Calu3 (cell line): ENCODE measurements at regions not wholly inside any gene's neighbourhood (a gene's known extent, or its start where the extent isn't known, plus 50 kb on each side); places are given as distances from the start of the nearest gene placed in this dataset.

Source experiments
- BruUV-seq: library from RNA; stranded (reverse); fragments of 400-500 nt; replicated peaks from 2 replicates; lab custom pipeline; 2021; lab: Mats Ljungman, UMichigan
- CTCF ChIA-PET: fragments of 300-600 bp; sonication (Branson Sonifier 250); formaldehyde crosslinking; loops from one replicate; lab custom pipeline; 2022; ENCODE audit warnings: antibody characterized with exemption; lab: Charles Lee
- DNase-seq: peaks from one replicate; pipeline ENCODE4 v3.0.0; 2022
- H3K27ac Mint-ChIP-seq: one replicate; pipeline ENCODE4 v1.8.0; 2022; ENCODE audit warnings: mixed read lengths; ENCODE audit not compliant: unreplicated experiment
- H3K27me3 Mint-ChIP-seq: one replicate; pipeline ENCODE4 v1.8.0; 2022; ENCODE audit warnings: mixed read lengths; ENCODE audit not compliant: unreplicated experiment
- H3K36me3 Mint-ChIP-seq: one replicate; pipeline ENCODE4 v1.8.0; 2022; ENCODE audit warnings: mild to moderate bottlenecking, moderate library complexity, mixed read lengths; ENCODE audit not compliant: insufficient read depth, unreplicated experiment
- H3K4me1 Mint-ChIP-seq: one replicate; pipeline ENCODE4 v1.8.0; 2022; ENCODE audit warnings: mild to moderate bottlenecking, low read depth, mixed read lengths; ENCODE audit not compliant: unreplicated experiment
- H3K4me3 Mint-ChIP-seq: one replicate; pipeline ENCODE4 v1.8.0; 2022; ENCODE audit warnings: mild to moderate bottlenecking, low read depth, moderate library complexity, mixed read lengths; ENCODE audit not compliant: unreplicated experiment
- H3K9me3 Mint-ChIP-seq: one replicate; pipeline ENCODE4 v1.8.0; 2022; ENCODE audit warnings: low read depth, mixed read lengths; ENCODE audit not compliant: unreplicated experiment
- intact Hi-C: fragments of 100-400 bp; cut with micrococcal nuclease; formaldehyde crosslinking; loops from one replicate; pipeline ENCODE4 v1.10.0; 2022; ENCODE audit not compliant: unreplicated experiment
- TF ChIP-seq, protein P1 (sequence below): fragments of 200-600 bp; IDR thresholded peaks from one replicate; pipeline ENCODE4 v1.8.0; 2022; ENCODE audit warnings: antibody characterized with exemption; ENCODE audit not compliant: unreplicated experiment

GRCh38 chr12:91566328-91567099 lies 383.9 kb upstream of the DCN start:
- H3K27me3 Mint-ChIP-seq: no peaks in the 10 kb centered on the region
- intact Hi-C loops: no loop called here
- no peak overlapping the region for H3K4me3 Mint-ChIP-seq
- CTCF ChIA-PET: no interaction called here
- no peak overlapping the region for H3K27ac Mint-ChIP-seq
- DNase-seq: no peak
- TF ChIP-seq, protein P1, sequence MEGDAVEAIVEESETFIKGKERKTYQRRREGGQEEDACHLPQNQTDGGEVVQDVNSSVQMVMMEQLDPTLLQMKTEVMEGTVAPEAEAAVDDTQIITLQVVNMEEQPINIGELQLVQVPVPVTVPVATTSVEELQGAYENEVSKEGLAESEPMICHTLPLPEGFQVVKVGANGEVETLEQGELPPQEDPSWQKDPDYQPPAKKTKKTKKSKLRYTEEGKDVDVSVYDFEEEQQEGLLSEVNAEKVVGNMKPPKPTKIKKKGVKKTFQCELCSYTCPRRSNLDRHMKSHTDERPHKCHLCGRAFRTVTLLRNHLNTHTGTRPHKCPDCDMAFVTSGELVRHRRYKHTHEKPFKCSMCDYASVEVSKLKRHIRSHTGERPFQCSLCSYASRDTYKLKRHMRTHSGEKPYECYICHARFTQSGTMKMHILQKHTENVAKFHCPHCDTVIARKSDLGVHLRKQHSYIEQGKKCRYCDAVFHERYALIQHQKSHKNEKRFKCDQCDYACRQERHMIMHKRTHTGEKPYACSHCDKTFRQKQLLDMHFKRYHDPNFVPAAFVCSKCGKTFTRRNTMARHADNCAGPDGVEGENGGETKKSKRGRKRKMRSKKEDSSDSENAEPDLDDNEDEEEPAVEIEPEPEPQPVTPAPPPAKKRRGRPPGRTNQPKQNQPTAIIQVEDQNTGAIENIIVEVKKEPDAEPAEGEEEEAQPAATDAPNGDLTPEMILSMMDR: no peak
- H3K9me3 Mint-ChIP-seq: no peaks in the 10 kb centered on the region
- BruUV-seq: no TSS peak
- no peaks in the 10 kb centered on the region for H3K4me1 Mint-ChIP-seq
- no peaks in the 10 kb centered on the region for H3K36me3 Mint-ChIP-seq

- no peak overlapping the region for H3K27ac Mint-ChIP-seq
- intact Hi-C loops: no loop called here
- TF ChIP-seq, protein P1: no peak
- no TSS peak for BruUV-seq
- no peaks in the 10 kb centered on the region for H3K9me3 Mint-ChIP-seq
- CTCF ChIA-PET: no interaction called here
- H3K4me1 Mint-ChIP-seq: no peaks in the 10 kb centered on the region
- H3K27me3 Mint-ChIP-seq: no peaks in the 10 kb centered on the region
- H3K36me3 Mint-ChIP-seq: no peaks in the 10 kb centered on the region
- no peak overlapping the region for H3K4me3 Mint-ChIP-seq
- DNase-seq: no peak
Observed at GRCh38 chr12:91565846-91566245, 383.2 kb upstream of the DCN start.

DNA sequence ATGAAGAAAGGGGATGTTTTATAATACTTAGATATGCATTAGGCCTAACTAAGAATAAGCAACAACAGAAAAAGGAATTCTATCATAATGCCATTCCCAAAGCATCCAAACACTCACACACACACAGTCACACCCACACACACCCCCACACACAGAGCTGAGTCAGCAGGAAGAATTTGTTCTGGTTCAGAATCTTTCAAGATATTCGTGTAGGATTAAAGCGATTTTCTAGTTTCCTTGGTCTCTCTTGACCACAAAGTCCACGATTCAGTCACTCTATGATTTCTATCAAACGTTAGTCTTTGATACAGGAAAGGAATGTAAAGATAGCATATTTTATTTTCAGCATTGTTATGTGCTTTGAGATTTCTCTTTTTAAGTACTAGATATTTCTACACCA lies 382.6 kb upstream of the DCN start:
- Mint-ChIP-seq H3K36me3 (no peaks in the 10 kb centered on the region), H3K27me3 (no peaks in the 10 kb centered on the region), H3K4me3 (no peak overlapping the region), H3K4me1 (no peaks in the 10 kb centered on the region), H3K27ac (no peak overlapping the region), H3K9me3 (no peaks in the 10 kb centered on the region)
- DNase-seq: no peak
- intact Hi-C loops: no loop called here
- CTCF ChIA-PET: no interaction called here
- BruUV-seq: no TSS peak
- TF ChIP-seq, protein P1: no peak

- CTCF ChIA-PET: interaction anchor here (0.6 to 1.6 kb wide), 2 partner anchors 358 to 1011 kb away, joined by 5 to 8 read pairs; no protein-coding TSS in a partner anchor
- Mint-ChIP-seq H3K9me3 (peaks cover 4% of the 10 kb centered on the region), H3K4me3 (no peak overlapping the region), H3K36me3 (no peaks in the 10 kb centered on the region), H3K27ac (no peak overlapping the region), H3K27me3 (no peaks in the 10 kb centered on the region), H3K4me1 (no peaks in the 10 kb centered on the region)
- TF ChIP-seq, protein P1: no peak
- DNase-seq: no peak
- intact Hi-C loops: no loop called here
- no TSS peak for BruUV-seq
Observed at GRCh38 chr12:91563011-91563765, 380.6 kb upstream of the DCN start.
